ENCODE measurements at regions not wholly inside any gene's neighbourhood (a gene's known extent, or its start where the extent isn't known, plus 50 kb on each side); places are given as distances from the start of the nearest gene placed in this dataset.

DNA sequence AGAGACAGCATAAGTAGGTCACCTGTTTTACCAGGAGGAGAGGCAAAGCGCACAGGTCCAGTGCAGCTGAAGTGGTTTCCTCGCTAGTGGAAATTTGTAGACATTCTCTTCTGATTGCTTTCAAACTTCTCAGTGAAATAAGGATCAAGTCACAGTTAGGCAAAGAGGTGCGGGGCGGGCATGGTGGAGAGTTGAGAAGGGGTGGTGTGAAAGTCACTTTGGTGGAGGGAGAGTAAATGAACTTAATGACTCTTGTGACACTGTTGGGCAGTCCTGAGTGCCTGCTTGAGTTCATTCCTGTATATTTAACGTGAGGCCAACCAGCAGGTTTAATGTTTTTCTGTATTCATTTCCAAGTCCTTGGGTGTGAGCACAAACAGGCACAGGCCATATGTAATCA lies 235.6 kb downstream of the TRIML1 start:
- TF ChIP-seq POLR2A (IDR thresholded peaks at IDR 0.05; ENCODE audit: low read length) (no peak), CHD2 (IDR thresholded peaks at IDR 0.05; ENCODE audit: low read length, partially characterized antibody) (no peak), CTCF (IDR thresholded peaks at IDR 0.05) (no peak), BHLHE40 (IDR thresholded peaks at IDR 0.05; ENCODE audit: low read depth, low read length) (no peak), NFE2L2 (conservative IDR thresholded peaks at IDR 0.05; ENCODE audit: low read length) (no peak), HDAC2 (IDR thresholded peaks at IDR 0.05) (no peak), HEYL (CRISPR knock-in tag; IDR thresholded peaks at IDR 0.05) (no peak), RCOR1 (IDR thresholded peaks at IDR 0.05; ENCODE audit: low read depth, low read length) (no peak), GATA3 (IDR thresholded peaks at IDR 0.05; ENCODE audit: borderline replicate concordance) (no peak), JUN (IDR thresholded peaks at IDR 0.05) (no peak), EHF (CRISPR knock-in tag; IDR thresholded peaks at IDR 0.05) (no peak)

All from A549 (cell line).